ENCODE measurements at regions not wholly inside any gene's neighbourhood (a gene's known extent, or its start where the extent isn't known, plus 50 kb on each side); places are given as distances from the start of the nearest gene placed in this dataset.
"Not testable (repeated sequence)": the region's sequence is repeated elsewhere in the genome, so short reads cannot be mapped to it uniquely, and the experiment has no call there.

DNA sequence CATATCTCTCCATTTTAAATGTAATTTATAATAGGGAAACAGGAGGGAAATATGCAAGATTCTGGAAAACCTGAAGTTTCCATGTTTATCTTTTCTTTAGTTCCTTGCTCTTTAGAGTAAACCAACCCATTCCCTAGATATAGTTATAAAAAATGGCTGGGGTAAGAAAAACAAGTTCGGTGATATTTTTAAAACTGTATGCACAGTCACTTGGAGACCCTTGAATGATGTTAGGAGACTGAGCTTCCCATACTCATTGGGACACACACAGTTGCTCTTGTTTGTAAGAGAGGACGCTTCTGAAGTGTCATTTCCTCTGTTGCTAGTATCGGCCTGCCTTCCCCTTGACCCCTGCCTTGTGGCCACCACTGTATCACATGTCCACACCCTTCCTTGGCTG, 55.0 kb upstream of the NBPF9 start:
- TF ChIP-seq, protein P1, sequence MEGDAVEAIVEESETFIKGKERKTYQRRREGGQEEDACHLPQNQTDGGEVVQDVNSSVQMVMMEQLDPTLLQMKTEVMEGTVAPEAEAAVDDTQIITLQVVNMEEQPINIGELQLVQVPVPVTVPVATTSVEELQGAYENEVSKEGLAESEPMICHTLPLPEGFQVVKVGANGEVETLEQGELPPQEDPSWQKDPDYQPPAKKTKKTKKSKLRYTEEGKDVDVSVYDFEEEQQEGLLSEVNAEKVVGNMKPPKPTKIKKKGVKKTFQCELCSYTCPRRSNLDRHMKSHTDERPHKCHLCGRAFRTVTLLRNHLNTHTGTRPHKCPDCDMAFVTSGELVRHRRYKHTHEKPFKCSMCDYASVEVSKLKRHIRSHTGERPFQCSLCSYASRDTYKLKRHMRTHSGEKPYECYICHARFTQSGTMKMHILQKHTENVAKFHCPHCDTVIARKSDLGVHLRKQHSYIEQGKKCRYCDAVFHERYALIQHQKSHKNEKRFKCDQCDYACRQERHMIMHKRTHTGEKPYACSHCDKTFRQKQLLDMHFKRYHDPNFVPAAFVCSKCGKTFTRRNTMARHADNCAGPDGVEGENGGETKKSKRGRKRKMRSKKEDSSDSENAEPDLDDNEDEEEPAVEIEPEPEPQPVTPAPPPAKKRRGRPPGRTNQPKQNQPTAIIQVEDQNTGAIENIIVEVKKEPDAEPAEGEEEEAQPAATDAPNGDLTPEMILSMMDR (IDR thresholded peaks at IDR 0.05), result not testable (repeated sequence)
- TF ChIP-seq POLR2A (IDR thresholded peaks at IDR 0.05), result not testable (repeated sequence)
